ENCODE measurements at regions not wholly inside any gene's neighbourhood (a gene's known extent, or its start where the extent isn't known, plus 50 kb on each side); places are given as distances from the start of the nearest gene placed in this dataset.
"Not testable (repeated sequence)": the region's sequence is repeated elsewhere in the genome, so short reads cannot be mapped to it uniquely, and the experiment has no call there.

DNA sequence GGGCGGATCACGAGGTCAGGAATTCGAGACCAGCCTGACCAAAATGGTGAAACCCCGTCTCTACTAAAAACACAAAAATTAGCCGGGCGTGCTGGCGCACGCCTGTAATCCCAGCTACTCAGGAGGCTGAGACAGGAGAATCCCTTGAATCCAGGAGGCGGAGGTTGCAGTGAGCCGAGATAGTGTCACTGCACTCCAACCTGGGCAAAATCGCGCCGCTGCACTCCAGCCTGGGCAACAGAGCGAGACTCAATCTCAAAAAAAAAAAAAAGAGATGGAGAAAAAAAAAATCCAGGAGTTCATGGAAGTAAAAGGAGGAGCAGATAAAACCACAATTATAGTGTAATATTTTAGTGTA is 76.3 kb upstream of the ZNF184 start:
- H3K4me3 Mint-ChIP-seq, POLR2A ChIA-PET, DNase-seq, H3K27ac Mint-ChIP-seq, CTCF ChIA-PET: not testable (repeated sequence)
- Mint-ChIP-seq H3K9me3 (peaks cover 11% of the 10 kb centered on the region), H3K27me3 (peaks cover 83% of the 10 kb centered on the region), H3K36me3 (peaks cover 28% of the 10 kb centered on the region), H3K4me1 (ENCODE audit: low read depth) (peaks cover 19% of the 10 kb centered on the region)
- intact Hi-C loops (cut with micrococcal nuclease): loop anchor here (5.0 kb wide), 2 partner anchors 43 to 138 kb away; no protein-coding TSS in a partner anchor

DNA sequence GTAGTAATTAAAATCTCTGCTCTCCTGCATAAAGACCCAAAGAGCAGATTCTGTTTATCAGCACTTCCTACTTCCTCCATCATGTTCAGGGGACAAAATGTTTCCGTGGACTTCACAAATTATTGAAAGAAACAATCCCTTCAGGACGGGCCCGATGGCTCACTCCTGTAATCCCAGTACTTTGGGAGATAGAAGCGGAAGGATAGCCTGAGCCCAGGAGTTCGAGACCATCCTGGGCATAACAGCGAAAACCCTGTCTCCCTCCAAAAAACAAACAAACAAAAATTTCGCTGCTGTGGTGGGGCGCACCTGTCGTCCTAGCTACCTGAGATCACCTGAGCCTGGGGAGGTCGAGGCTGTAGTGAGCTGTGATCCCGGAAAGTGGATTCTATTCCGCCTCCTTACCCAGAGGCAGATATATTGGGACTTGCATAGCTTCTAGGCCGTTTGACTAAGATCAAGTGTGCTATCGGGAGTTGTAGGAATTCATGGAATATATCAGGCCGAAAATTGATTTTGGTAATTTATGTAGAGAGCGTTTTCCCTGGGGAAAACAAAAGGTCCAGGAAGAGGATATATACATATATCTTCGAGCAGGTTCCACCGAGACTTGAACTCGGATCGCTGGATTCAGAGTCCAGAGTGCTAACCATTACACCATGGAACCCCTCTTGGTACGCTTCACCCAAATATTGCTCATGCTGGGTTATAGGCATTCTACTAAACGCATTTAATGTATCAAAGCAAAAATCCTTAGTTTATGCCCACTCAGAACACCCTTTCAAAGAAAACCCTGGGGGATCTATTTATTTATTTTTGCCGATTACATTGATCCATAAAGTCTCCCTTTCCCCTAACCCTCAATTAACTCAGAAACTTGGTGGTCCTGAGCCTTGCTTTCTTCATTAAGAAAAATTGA is 74.5 kb upstream of the ZNF184 start:
- CTCF ChIA-PET: no interaction called here
- intact Hi-C loops (cut with micrococcal nuclease): loop anchor here (5.0 kb wide), 2 partner anchors 45 to 140 kb away; no protein-coding TSS in a partner anchor
- Mint-ChIP-seq H3K27ac (no peak overlapping the region), H3K27me3 (peaks cover 79% of the 10 kb centered on the region), H3K9me3 (peaks cover 11% of the 10 kb centered on the region), H3K4me1 (ENCODE audit: low read depth) (peaks cover 14% of the 10 kb centered on the region), H3K4me3 (peak overlapping the region; percentile 4), H3K36me3 (peaks cover 19% of the 10 kb centered on the region)
- POLR2A ChIA-PET: no interaction called here
- DNase-seq: peak; percentile 47

- H3K27me3 Mint-ChIP-seq: peaks cover 85% of the 10 kb centered on the region
- no peak overlapping the region for H3K4me3 Mint-ChIP-seq
- no peak for DNase-seq
- H3K36me3 Mint-ChIP-seq: peaks cover 18% of the 10 kb centered on the region
- H3K9me3 Mint-ChIP-seq: peaks cover 15% of the 10 kb centered on the region
- POLR2A ChIA-PET: no interaction called here
- H3K27ac Mint-ChIP-seq: no peak overlapping the region
- H3K4me1 Mint-ChIP-seq (ENCODE audit: low read depth): peaks cover 14% of the 10 kb centered on the region
- CTCF ChIA-PET: no interaction called here
- intact Hi-C loops (cut with micrococcal nuclease): loop anchor here (5.0 kb wide), 2 partner anchors 46 to 141 kb away; no protein-coding TSS in a partner anchor
These were observed 73.6 kb upstream of the ZNF184 start for GRCh38 chr6:27546522-27546921.

DNA sequence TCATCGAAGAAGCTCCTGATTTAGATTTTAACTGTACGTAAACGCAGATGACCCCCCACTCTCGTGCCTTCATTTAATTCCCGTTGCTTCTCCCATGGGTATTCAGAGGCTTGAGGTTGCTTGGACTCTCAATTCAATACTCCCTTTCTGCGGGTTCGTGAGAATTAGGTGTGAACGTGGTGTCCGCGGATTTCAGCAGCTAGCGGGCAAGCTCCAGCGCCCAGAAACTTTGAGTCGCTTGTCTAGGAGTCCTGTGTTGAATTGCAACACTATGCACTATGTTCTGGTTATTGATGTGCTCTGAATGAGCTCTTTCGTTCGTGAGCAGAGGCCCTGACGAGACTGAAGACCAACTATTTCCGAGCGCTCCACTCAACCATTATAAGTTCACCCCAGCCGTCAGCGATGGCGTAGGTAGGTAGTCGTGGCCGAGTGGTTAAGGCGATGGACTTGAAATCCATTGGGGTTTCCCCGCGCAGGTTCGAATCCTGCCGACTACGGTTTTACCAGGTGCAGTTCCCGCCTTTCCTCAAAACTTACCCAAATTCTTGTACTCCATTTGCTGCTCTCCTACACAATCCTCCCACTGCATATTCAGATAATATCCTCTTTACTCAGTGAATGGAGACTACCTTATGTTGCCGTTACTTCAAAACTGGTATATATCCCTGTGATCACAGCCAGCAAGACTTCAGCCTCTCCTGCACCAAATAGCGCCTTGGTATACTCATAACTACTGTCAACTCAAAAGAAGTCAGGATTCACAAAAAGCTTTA is 72.6 kb upstream of the ZNF184 start:
- ChIA-PET CTCF (interaction anchor here (1.0 kb wide), 1 partner anchor 26 kb away, joined by 4 read pairs; no protein-coding TSS in a partner anchor), POLR2A (no interaction called here)
- Mint-ChIP-seq H3K36me3 (peaks cover 16% of the 10 kb centered on the region), H3K4me1 (ENCODE audit: low read depth) (peaks cover 14% of the 10 kb centered on the region), H3K9me3 (peaks cover 15% of the 10 kb centered on the region), H3K27ac (no peak overlapping the region), H3K4me3 (peak overlapping the region; percentile 57), H3K27me3 (peaks cover 83% of the 10 kb centered on the region)
- intact Hi-C loops (cut with micrococcal nuclease): loop anchor here (5.0 kb wide), 2 partner anchors 47 to 142 kb away; no protein-coding TSS in a partner anchor
- DNase-seq: peak; percentile 70

GRCh38 chr6:27544612-27545260 is 71.8 kb upstream of the ZNF184 start:
- Mint-ChIP-seq H3K4me3 (peak overlapping the region; percentile 57), H3K36me3 (peaks cover 16% of the 10 kb centered on the region), H3K9me3 (peaks cover 15% of the 10 kb centered on the region), H3K27me3 (peaks cover 83% of the 10 kb centered on the region), H3K27ac (no peak overlapping the region), H3K4me1 (ENCODE audit: low read depth) (peaks cover 14% of the 10 kb centered on the region)
- DNase-seq: no peak
- intact Hi-C loops (cut with micrococcal nuclease): loop anchor here (5.0 kb wide), 2 partner anchors 48 to 143 kb away; no protein-coding TSS in a partner anchor
- CTCF ChIA-PET: interaction anchor here (1.0 kb wide), 1 partner anchor 25 kb away, joined by 4 read pairs; no protein-coding TSS in a partner anchor
- POLR2A ChIA-PET: no interaction called here

DNA sequence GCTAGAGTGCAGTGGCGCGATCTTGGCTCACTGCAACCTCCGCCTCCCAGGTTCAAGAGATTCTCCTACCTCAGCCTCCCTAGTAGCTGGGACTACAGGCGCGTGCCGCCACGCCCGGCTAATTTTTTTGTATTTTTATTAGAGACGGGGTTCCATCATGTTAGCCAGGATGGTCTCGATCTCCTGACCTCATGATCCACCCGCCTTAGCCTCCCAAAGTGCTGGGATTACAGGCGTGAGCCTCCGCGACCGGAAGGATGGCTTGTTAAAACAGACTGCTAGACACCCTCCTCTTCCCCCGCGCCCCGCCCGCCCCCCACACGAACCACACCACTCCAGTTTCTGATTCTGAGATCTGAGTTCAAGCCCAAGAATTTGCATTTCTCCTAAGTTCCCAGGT is 71.2 kb upstream of the ZNF184 start:
- intact Hi-C loops (cut with micrococcal nuclease); CTCF ChIA-PET; DNase-seq; H3K27ac Mint-ChIP-seq; POLR2A ChIA-PET; H3K4me3 Mint-ChIP-seq: not testable (repeated sequence)
- Mint-ChIP-seq H3K27me3 (peaks cover 81% of the 10 kb centered on the region), H3K9me3 (peaks cover 15% of the 10 kb centered on the region), H3K36me3 (peaks cover 16% of the 10 kb centered on the region), H3K4me1 (ENCODE audit: low read depth) (peaks cover 14% of the 10 kb centered on the region)

- peaks cover 15% of the 10 kb centered on the region for H3K9me3 Mint-ChIP-seq
- ChIA-PET POLR2A (no interaction called here), CTCF (no interaction called here)
- no peak overlapping the region for H3K4me3 Mint-ChIP-seq
- H3K27me3 Mint-ChIP-seq: peaks cover 79% of the 10 kb centered on the region
- intact Hi-C loops (cut with micrococcal nuclease): no loop called here
- peaks cover 15% of the 10 kb centered on the region for H3K36me3 Mint-ChIP-seq
- H3K4me1 Mint-ChIP-seq (ENCODE audit: low read depth): peaks cover 14% of the 10 kb centered on the region
- no peak overlapping the region for H3K27ac Mint-ChIP-seq
- no peak for DNase-seq
These were observed 69.6 kb upstream of the ZNF184 start for GRCh38 chr6:27542485-27542884.

GRCh38 chr6:27541933-27542297 is 69.0 kb upstream of the ZNF184 start:
- DNase-seq: no peak
- Mint-ChIP-seq H3K27ac (no peak overlapping the region), H3K4me3 (no peak overlapping the region), H3K27me3 (peaks cover 79% of the 10 kb centered on the region), H3K36me3 (peaks cover 10% of the 10 kb centered on the region), H3K4me1 (ENCODE audit: low read depth) (peaks cover 14% of the 10 kb centered on the region), H3K9me3 (peaks cover 9% of the 10 kb centered on the region)
- CTCF ChIA-PET: no interaction called here
- POLR2A ChIA-PET: no interaction called here
- intact Hi-C loops (cut with micrococcal nuclease): no loop called here

- intact Hi-C loops (cut with micrococcal nuclease): no loop called here
- ChIA-PET CTCF (no interaction called here), POLR2A (no interaction called here)
- no peak overlapping the region for H3K4me3 Mint-ChIP-seq
- H3K27ac Mint-ChIP-seq: no peak overlapping the region
- no peak for DNase-seq
- peaks cover 14% of the 10 kb centered on the region for H3K4me1 Mint-ChIP-seq (ENCODE audit: low read depth)
- H3K27me3 Mint-ChIP-seq: peaks cover 75% of the 10 kb centered on the region
- peaks cover 6% of the 10 kb centered on the region for H3K9me3 Mint-ChIP-seq
- peaks cover 7% of the 10 kb centered on the region for H3K36me3 Mint-ChIP-seq
These were observed 68.5 kb upstream of the ZNF184 start for GRCh38 chr6:27541212-27541932.

DNA sequence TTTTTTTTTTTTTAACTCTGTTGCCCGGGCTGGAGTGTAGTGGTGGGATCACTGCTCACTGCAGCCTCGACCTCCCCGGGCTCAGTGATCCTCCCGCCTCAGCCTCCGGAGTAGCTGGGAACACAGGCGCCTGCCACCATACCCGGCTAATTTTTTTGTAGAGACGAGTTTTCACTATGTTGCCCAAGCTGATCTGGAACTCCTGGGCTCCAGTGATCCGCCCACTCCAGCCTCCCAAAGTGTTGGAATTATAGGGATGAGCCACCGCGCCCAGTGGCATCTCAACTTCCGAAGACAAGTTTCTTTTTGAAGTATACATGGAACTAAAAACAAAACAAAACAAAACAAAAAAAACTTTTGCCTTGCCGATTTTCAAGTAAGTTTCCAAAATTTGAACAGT is 66.6 kb upstream of the ZNF184 start:
- H3K36me3 Mint-ChIP-seq: no peaks in the 10 kb centered on the region
- no peak for DNase-seq
- intact Hi-C loops (cut with micrococcal nuclease): no loop called here
- H3K27me3 Mint-ChIP-seq: peaks cover 63% of the 10 kb centered on the region
- H3K27ac Mint-ChIP-seq: no peak overlapping the region
- no peak overlapping the region for H3K4me3 Mint-ChIP-seq
- H3K9me3 Mint-ChIP-seq: peaks cover 3% of the 10 kb centered on the region
- ChIA-PET CTCF (no interaction called here), POLR2A (no interaction called here)
- peaks cover 2% of the 10 kb centered on the region for H3K4me1 Mint-ChIP-seq (ENCODE audit: low read depth)

DNA sequence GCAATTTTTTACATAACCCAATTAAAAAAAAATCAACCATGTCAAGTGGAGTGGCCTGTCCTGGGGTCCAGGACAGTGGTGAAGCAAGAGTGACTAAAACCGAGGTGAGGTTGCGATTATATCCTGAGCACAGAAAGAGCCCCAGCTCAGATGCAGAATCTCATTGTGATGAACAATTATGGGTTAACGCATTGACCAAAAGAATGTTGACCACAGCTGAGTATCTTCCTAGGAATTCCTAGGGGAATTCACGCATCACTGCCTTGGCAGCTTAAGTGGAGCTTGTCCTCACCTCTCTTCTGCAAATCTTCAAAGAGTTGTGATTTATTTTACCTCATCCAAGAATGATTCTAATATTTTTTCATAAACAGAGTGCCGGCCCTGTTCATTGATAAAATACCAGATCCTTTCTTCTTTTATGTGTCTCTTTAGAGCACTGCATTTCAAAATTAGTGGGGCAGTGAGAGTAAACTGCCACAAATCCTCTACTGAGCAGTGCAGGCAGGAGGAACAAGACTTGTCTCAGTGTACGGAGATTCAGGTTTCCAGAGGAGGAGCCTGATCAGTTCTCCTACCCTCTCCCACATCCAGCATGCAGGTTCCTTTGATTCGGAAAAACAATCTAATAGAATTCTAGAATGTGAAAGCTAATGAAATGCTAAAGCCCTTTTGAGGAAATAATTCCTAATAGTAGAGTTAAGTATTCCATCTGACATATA is 60.1 kb upstream of the ZNF184 start:
- no peaks in the 10 kb centered on the region for H3K36me3 Mint-ChIP-seq
- intact Hi-C loops (cut with micrococcal nuclease): no loop called here
- CTCF ChIA-PET: interaction anchor here (1.7 kb wide), 1 partner anchor 14 kb away, joined by 4 read pairs; no protein-coding TSS in a partner anchor
- no peaks in the 10 kb centered on the region for H3K4me1 Mint-ChIP-seq (ENCODE audit: low read depth)
- no peaks in the 10 kb centered on the region for H3K9me3 Mint-ChIP-seq
- DNase-seq: no peak
- H3K27me3 Mint-ChIP-seq: peaks cover 48% of the 10 kb centered on the region
- POLR2A ChIA-PET: no interaction called here
- no peak overlapping the region for H3K4me3 Mint-ChIP-seq
- no peak overlapping the region for H3K27ac Mint-ChIP-seq

Measured in activated CD4-positive, alpha-beta memory T cell treated with anti-CD3 and anti-CD28 coated beads for 36 hours (primary cell).